NB4 (cell line): ENCODE measurements at regions not wholly inside any gene's neighbourhood (a gene's known extent, or its start where the extent isn't known, plus 50 kb on each side); places are given as distances from the start of the nearest gene placed in this dataset.

ENCODE experiments used
- DNase-seq: peaks from one replicate; pipeline ENCODE4 v3.0.0; 2010; ENCODE audit warnings: low read depth
- H3K4me3 ChIP-seq: one replicate; pipeline ENCODE4 v1.5.1; 2011; ENCODE audit warnings: mild to moderate bottlenecking, low read depth, low read length, moderate library complexity
- CTCF ChIP-seq: IDR thresholded peaks from one replicate; pipeline ENCODE4 v1.5.1; 2012; ENCODE audit warnings: low read depth, low read length
- MAX ChIP-seq: IDR thresholded peaks from 2 replicates; pipeline ENCODE4 v1.6.1; 2011; ENCODE audit warnings: low read depth, low read length
- MYC ChIP-seq: IDR thresholded peaks from 2 replicates; pipeline ENCODE4 v1.6.1; 2011; ENCODE audit warnings: low read depth, low read length
- POLR2A ChIP-seq: IDR thresholded peaks from 2 replicates; pipeline ENCODE4 v1.6.1; 2011; ENCODE audit warnings: mild to moderate bottlenecking; ENCODE audit not compliant: insufficient read length; ENCODE audit errors: extremely low read depth

- TF ChIP-seq CTCF (no peak), POLR2A (no peak), MYC (no peak), MAX (no peak)
- no peak overlapping the region for H3K4me3 ChIP-seq
- DNase-seq: no peak
Measured at GRCh38 chr4:10806953-10807645, 122.5 kb upstream of the CLNK start.

- H3K4me3 ChIP-seq: no peak overlapping the region
- no peak for TF ChIP-seq CTCF
- TF ChIP-seq POLR2A: no peak
- TF ChIP-seq MAX: no peak
- no peak for TF ChIP-seq MYC
- no peak for DNase-seq
Measured at GRCh38 chr4:10803713-10804343, 119.3 kb upstream of the CLNK start.

- no peak for TF ChIP-seq CTCF
- TF ChIP-seq MYC: no peak
- TF ChIP-seq MAX: no peak
- no peak for TF ChIP-seq POLR2A
- H3K4me3 ChIP-seq: no peak overlapping the region
- DNase-seq: no peak
Measured at GRCh38 chr4:10787365-10787764, 102.8 kb upstream of the CLNK start.

- TF ChIP-seq MAX (no peak), POLR2A (no peak), MYC (no peak), CTCF (no peak)
- DNase-seq: no peak
- no peak overlapping the region for H3K4me3 ChIP-seq
Measured at GRCh38 chr4:10784621-10785020, 100.1 kb upstream of the CLNK start.

- H3K4me3 ChIP-seq: no peak overlapping the region
- DNase-seq: no peak
- TF ChIP-seq CTCF (no peak), MYC (no peak), POLR2A (no peak), MAX (no peak)
Measured at GRCh38 chr4:10783351-10783750, 98.8 kb upstream of the CLNK start.
